H9 (cell line): ENCODE measurements at regions not wholly inside any gene's neighbourhood (a gene's known extent, or its start where the extent isn't known, plus 50 kb on each side); places are given as distances from the start of the nearest gene placed in this dataset.

Experiments
- DNase-seq: peaks from one replicate; pipeline ENCODE4 v3.0.0-alpha.2; 2017
- H2AFZ ChIP-seq: one replicate; pipeline ENCODE4 v1.6.1; 2013; ENCODE audit warnings: mild to moderate bottlenecking, low read length, control low read depth, moderate library complexity
- H2AK5ac ChIP-seq: 2 replicates; pipeline ENCODE4 v1.6.1; 2013; ENCODE audit warnings: low read length, control low read depth, mixed read lengths; ENCODE audit not compliant: insufficient read length
- H2BK120ac ChIP-seq: one replicate; pipeline ENCODE4 v1.6.1; 2013; ENCODE audit warnings: low read depth, mild to moderate bottlenecking, low read length, control low read depth, inconsistent platforms; ENCODE audit not compliant: poor library complexity, severe bottlenecking
- H2BK12ac ChIP-seq: 2 replicates; pipeline ENCODE4 v1.6.1; 2013; ENCODE audit warnings: low read length, control low read depth, mixed read lengths, low read depth; ENCODE audit not compliant: insufficient read length
- H2BK15ac ChIP-seq: 2 replicates; pipeline ENCODE4 v1.6.1; 2013; ENCODE audit warnings: low read depth, low read length, control low read depth
- H2BK20ac ChIP-seq: one replicate; pipeline ENCODE4 v1.6.1; 2013; ENCODE audit warnings: low read depth, mild to moderate bottlenecking, low read length, control low read depth, inconsistent platforms; ENCODE audit not compliant: poor library complexity, severe bottlenecking
- H2BK5ac ChIP-seq: 2 replicates; pipeline ENCODE4 v1.6.1; 2013; ENCODE audit warnings: low read length, control low read depth, mixed read lengths; ENCODE audit not compliant: insufficient read length
- H3K14ac ChIP-seq: 2 replicates; pipeline ENCODE4 v1.6.1; 2013; ENCODE audit warnings: low read length, control low read depth; ENCODE audit not compliant: insufficient read depth
- H3K18ac ChIP-seq: 2 replicates; pipeline ENCODE4 v1.6.1; 2013; ENCODE audit warnings: low read depth, mild to moderate bottlenecking, mixed read lengths, low read length, control low read depth; ENCODE audit not compliant: insufficient read length
- H3K23ac ChIP-seq: 2 replicates; pipeline ENCODE4 v1.6.1; 2013; ENCODE audit warnings: low read length, control low read depth, mixed read lengths, low read depth; ENCODE audit not compliant: insufficient read length
- H3K23me2 ChIP-seq: 2 replicates; pipeline ENCODE4 v1.6.1; 2013; ENCODE audit warnings: low read depth, mild to moderate bottlenecking, mixed read lengths, low read length, control low read depth; ENCODE audit not compliant: insufficient read length, poor library complexity, severe bottlenecking
- H3K27ac ChIP-seq: 2 replicates; pipeline ENCODE4 v1.5.1; 2013; ENCODE audit warnings: low read length, control low read depth, mixed read lengths, low read depth; ENCODE audit not compliant: insufficient read length
- H3K27me3 ChIP-seq: 2 replicates; pipeline ENCODE4 v1.6.1; 2013; ENCODE audit warnings: low read length, control low read depth, inconsistent platforms; ENCODE audit not compliant: insufficient read depth
- H3K4ac ChIP-seq: 2 replicates; pipeline ENCODE4 v1.6.1; 2013; ENCODE audit warnings: low read depth, mild to moderate bottlenecking, control low read depth, inconsistent platforms, low read length, moderate library complexity
- H3K4me1 ChIP-seq: 2 replicates; pipeline ENCODE4 v1.6.1; 2013; ENCODE audit warnings: low read length, control low read depth, inconsistent platforms; ENCODE audit not compliant: insufficient read depth
- H3K4me2 ChIP-seq: 2 replicates; pipeline ENCODE4 v1.6.1; 2013; ENCODE audit warnings: low read length, control low read depth, mixed read lengths; ENCODE audit not compliant: insufficient read length, insufficient read depth
- H3K56ac ChIP-seq: 2 replicates; pipeline ENCODE4 v1.6.1; 2013; ENCODE audit warnings: low read depth, mild to moderate bottlenecking, mixed read lengths, low read length, control low read depth; ENCODE audit not compliant: insufficient read length
- H3K79me1 ChIP-seq: 2 replicates; pipeline ENCODE4 v1.6.1; 2013; ENCODE audit warnings: low read depth, mild to moderate bottlenecking, moderate library complexity, low read length, control low read depth, inconsistent platforms; ENCODE audit not compliant: insufficient read depth, poor library complexity, severe bottlenecking
- H3K79me2 ChIP-seq: 2 replicates; pipeline ENCODE4 v1.6.1; 2013; ENCODE audit warnings: low read length, control low read depth, inconsistent platforms; ENCODE audit not compliant: insufficient read depth
- H3K9ac ChIP-seq: 2 replicates; pipeline ENCODE4 v1.6.1; 2013; ENCODE audit warnings: low read length, control low read depth, mixed read lengths; ENCODE audit not compliant: insufficient read length; ENCODE audit errors: extremely low read depth
- H3K9me3 ChIP-seq: one replicate; pipeline ENCODE4 v1.6.1; 2013; ENCODE audit warnings: low read depth, low read length, inconsistent platforms; ENCODE audit not compliant: control insufficient read depth
- H3T11ph ChIP-seq: one replicate; pipeline ENCODE4 v1.6.1; 2013; ENCODE audit warnings: mild to moderate bottlenecking, low read length, control low read depth, inconsistent platforms
- H4K20me1 ChIP-seq: one replicate; pipeline ENCODE4 v1.6.1; 2013; ENCODE audit not compliant: control insufficient read depth, insufficient read length, insufficient read depth
- H4K5ac ChIP-seq: 2 replicates; pipeline ENCODE4 v1.6.1; 2013; ENCODE audit warnings: low read depth, mild to moderate bottlenecking, mixed read lengths, low read length, control low read depth; ENCODE audit not compliant: insufficient read length
- H4K8ac ChIP-seq: replicated peaks from 2 replicates; pipeline ENCODE4 v1.6.1; 2013; ENCODE audit warnings: low read length, control low read depth, mixed read lengths, low read depth; ENCODE audit not compliant: insufficient read length
- H4K91ac ChIP-seq: 2 replicates; pipeline ENCODE4 v1.6.1; 2013; ENCODE audit warnings: low read depth, mild to moderate bottlenecking, moderate library complexity, mixed read lengths, low read length, control low read depth; ENCODE audit not compliant: insufficient read length
- H3K27ac Mint-ChIP-seq, 3 experiments: 2 replicates in 2 of 3; 3 replicates in 1 of 3; pipeline ENCODE4 v1.8.0; 2020 to 2021; ENCODE audit warnings: mixed read lengths in 3 of 3, mild to moderate bottlenecking in 1 of 3, moderate library complexity in 1 of 3
- H3K27me3 Mint-ChIP-seq: 2 replicates; pipeline ENCODE4 v1.8.0; 2021; ENCODE audit warnings: low read depth, mild to moderate bottlenecking, moderate library complexity, mixed read lengths
- H3K36me3 Mint-ChIP-seq, 3 experiments: 2 replicates in 2 of 3; 3 replicates in 1 of 3; pipeline ENCODE4 v1.8.0; 2020 to 2021; ENCODE audit warnings: low read depth in 3 of 3, mixed read lengths in 3 of 3; ENCODE audit not compliant: insufficient read depth in 1 of 3
- H3K4me1 Mint-ChIP-seq, 2 experiments: 2 replicates each; pipeline ENCODE4 v1.8.0; 2020; ENCODE audit warnings: mixed read lengths in 2 of 2
- H3K4me3 Mint-ChIP-seq, 2 experiments: 2 replicates in 1 of 2; 3 replicates in 1 of 2; pipeline ENCODE4 v1.8.0; 2020 to 2021; ENCODE audit warnings: mild to moderate bottlenecking in 2 of 2, mixed read lengths in 2 of 2, moderate library complexity in 1 of 2
- H3K9me3 Mint-ChIP-seq, 2 experiments: 2 replicates in 1 of 2; 3 replicates in 1 of 2; pipeline ENCODE4 v1.8.0; 2020; ENCODE audit warnings: mild to moderate bottlenecking in 2 of 2, mixed read lengths in 2 of 2, moderate library complexity in 1 of 2
- CTCF ChIP-seq: fragments of 200-600 bp; sonication (generic); conservative IDR thresholded peaks from 3 replicates; pipeline ENCODE4 v1.8.0; 2021; ENCODE audit warnings: antibody characterized with exemption, mild to moderate bottlenecking
- WGBS: extraction: QIAGEN DNeasy Blood & Tissue Kit; methylation state at CpG from one replicate; pipeline ENCODE4 v1.1.7; 2013; ENCODE audit warnings: missing lambda C conversion rate, low lambda C conversion rate, mixed read lengths; ENCODE audit not compliant: insufficient read length; ENCODE audit errors: extremely low coverage; 5-methylcytosine and 5-hydroxymethylcytosine counted together

- Histone ChIP-seq H3K27me3 (no peaks in the 10 kb centered on the region), H3K18ac (no peak overlapping the region), H3K79me1 (no peaks in the 10 kb centered on the region), H2BK5ac (no peak overlapping the region), H2BK20ac (no peak overlapping the region), H4K5ac (no peak overlapping the region), H2AK5ac (no peak overlapping the region), H3K27ac (no peak overlapping the region), H3K79me2 (no peaks in the 10 kb centered on the region), H3K4me2 (no peak overlapping the region), H3K9me3 (no peaks in the 10 kb centered on the region), H2BK15ac (no peak overlapping the region), H3K4me1 (no peaks in the 10 kb centered on the region), H2BK120ac (no peak overlapping the region), H4K20me1 (no peaks in the 10 kb centered on the region), H3T11ph (no peak overlapping the region), H4K91ac (no peak overlapping the region), H3K4ac (no peak overlapping the region), H3K23ac (no peak overlapping the region), H3K14ac (no peak overlapping the region), H3K9ac (no peak overlapping the region), H2BK12ac (no peak overlapping the region), H4K8ac (no peak overlapping the region), H3K56ac (no peak overlapping the region), H2AFZ (no peak overlapping the region), H3K23me2 (no peaks in the 10 kb centered on the region)
- no peaks in the 10 kb centered on the region for H3K4me1 Mint-ChIP-seq
- H3K27me3 Mint-ChIP-seq, result no peaks in the 10 kb centered on the region; the same call in 1 of the 2 replicates
- no peaks in the 10 kb centered on the region; a peak in 2 of 5 replicates for H3K9me3 Mint-ChIP-seq
- H3K27ac Mint-ChIP-seq, result no peak overlapping the region; a peak in 1 of 7 replicates
- DNase-seq, result no peak
- WGBS, result no CpG with 5 or more reads among the region's 12 CpGs
- no peak overlapping the region for H3K4me3 Mint-ChIP-seq
- TF ChIP-seq CTCF, result no peak
- H3K36me3 Mint-ChIP-seq, result no peaks in the 10 kb centered on the region
Measured at GRCh38 chr1:101452825-101453224, 216.0 kb downstream of the S1PR1 start.
